Mononuclear cell (primary cell): ENCODE measurements at regions not wholly inside any gene's neighbourhood (a gene's known extent, or its start where the extent isn't known, plus 50 kb on each side); places are given as distances from the start of the nearest gene placed in this dataset.
"Not testable (repeated sequence)": the region's sequence is repeated elsewhere in the genome, so short reads cannot be mapped to it uniquely, and the experiment has no call there.

ENCODE experiments used
- H3K27me3 ChIP-seq: 2 replicates; pipeline ENCODE4 v1.6.0; 2011; ENCODE audit warnings: low read length, control low read depth; ENCODE audit not compliant: insufficient read depth
- H3K4me1 ChIP-seq: 2 replicates; pipeline ENCODE4 v1.5.1; 2011; ENCODE audit warnings: mild to moderate bottlenecking, low read length, control low read depth; ENCODE audit not compliant: insufficient read depth
- H3K4me3 ChIP-seq: 2 replicates; pipeline ENCODE4 v1.5.1; 2011; ENCODE audit warnings: mild to moderate bottlenecking, low read length, moderate library complexity
- H3K9me3 ChIP-seq: 2 replicates; pipeline ENCODE4 v1.5.1; 2011; ENCODE audit warnings: low read depth, mild to moderate bottlenecking, control low read depth, low read length

DNA sequence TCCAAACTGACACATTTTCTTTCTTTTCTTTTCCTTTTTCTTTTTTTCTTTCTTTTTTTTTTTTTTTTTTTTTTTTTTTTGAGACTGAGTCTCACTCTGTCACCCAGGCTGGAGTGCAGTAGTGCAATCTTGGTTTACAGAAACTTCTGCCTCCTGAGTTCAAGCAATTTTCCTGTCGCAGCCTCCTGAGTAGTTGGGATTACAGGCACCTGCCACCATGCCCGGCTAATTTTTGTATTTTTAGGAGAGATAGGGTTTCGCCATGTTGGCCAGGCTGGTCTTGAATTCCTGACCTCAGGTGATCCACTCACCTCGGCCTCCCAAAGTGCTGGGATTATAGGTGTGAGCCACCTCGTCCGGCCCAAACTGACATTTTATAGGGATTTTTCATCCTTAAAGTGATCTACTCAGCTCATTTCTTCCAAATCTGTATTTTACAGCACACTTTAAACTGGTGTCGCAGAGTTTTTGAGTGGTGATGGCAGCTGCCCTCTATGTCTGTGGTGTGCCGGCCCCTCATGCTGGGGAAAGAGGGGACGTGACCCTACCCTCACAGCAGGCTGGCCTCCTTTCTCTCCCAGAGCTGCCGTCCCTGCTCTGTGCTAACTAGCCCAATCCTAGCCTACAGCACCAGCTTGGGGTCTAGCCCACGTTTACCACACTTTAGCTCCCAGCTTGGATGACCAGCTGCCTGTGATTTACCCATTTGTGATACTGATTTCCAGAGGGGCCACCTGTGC lies 211.9 kb upstream of the HAAO start:
- H3K4me3 ChIP-seq, H3K9me3 ChIP-seq, H3K27me3 ChIP-seq: not testable (repeated sequence)
- peaks cover 17% of the 10 kb centered on the region for H3K4me1 ChIP-seq

DNA sequence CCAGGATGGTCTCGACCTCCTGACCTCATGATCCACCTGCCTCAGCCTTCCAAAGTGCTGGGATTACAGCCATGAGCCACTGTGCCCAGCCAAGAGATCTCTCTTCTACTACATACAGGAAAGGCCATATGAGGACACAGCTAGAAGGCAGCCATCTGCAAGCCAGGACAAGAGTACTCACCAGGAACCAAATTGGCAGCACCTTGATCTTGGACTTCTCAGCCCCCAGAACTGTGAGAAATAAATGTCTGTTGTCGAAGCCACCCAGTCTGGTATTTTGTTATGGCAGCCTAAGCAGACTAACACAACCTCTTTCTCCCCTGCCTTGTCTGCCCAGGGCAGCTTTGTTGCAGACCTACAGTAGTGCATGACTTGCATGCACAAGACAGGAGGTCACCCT lies 211.3 kb upstream of the HAAO start:
- no peaks in the 10 kb centered on the region for H3K9me3 ChIP-seq
- H3K4me3 ChIP-seq: no peak overlapping the region
- peaks cover 17% of the 10 kb centered on the region for H3K4me1 ChIP-seq
- no peaks in the 10 kb centered on the region for H3K27me3 ChIP-seq

DNA sequence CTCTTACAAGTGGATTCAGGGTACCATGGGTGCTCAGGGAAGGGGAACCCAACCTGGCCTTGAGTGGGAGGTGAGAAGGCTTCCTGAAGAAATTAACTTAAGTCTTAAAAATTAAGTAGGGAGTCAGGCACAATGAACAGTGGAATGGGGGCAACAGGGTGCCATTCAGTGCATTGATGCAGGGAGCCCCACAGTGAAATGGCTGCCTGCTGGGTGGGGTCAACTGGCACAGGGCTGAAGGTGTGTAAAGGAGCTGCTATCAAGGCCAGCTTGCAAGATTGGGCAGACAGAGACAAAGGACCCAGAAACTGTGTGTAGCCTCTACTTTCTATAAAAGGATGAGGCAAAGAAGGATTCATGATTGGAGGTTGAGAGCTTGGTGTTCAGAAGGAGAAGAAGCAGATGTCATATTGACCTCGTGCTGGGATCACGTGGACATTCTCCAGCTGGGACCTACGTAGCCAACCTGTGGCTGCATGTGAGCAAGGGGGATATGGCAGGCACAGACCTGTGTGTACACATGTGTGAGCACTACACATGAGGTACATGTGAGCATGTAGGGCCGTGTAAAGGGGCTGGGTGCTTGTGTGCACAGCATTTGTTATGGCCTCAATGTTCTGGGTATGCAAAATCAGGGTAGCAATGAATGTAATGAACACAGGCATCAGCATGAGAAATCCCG lies 209.5 kb upstream of the HAAO start:
- no peak overlapping the region for H3K4me3 ChIP-seq
- no peaks in the 10 kb centered on the region for H3K9me3 ChIP-seq
- no peaks in the 10 kb centered on the region for H3K27me3 ChIP-seq
- peaks cover 17% of the 10 kb centered on the region for H3K4me1 ChIP-seq

DNA sequence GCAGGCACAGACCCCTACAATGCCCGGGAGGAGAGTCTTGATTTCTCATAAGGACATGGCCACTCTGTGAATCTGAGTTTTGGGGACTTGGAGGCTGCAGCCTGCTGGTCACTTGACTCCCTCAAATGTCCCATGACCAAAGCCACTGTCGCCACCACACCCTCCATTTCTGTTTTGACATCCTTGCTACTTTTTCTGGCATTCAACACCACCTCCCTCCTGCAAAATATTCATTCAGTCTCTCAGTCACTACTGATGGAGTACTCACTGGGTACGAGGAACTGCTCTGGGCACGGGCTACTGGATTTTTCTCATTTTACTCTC lies 208.6 kb upstream of the HAAO start:
- peaks cover 16% of the 10 kb centered on the region for H3K4me1 ChIP-seq
- no peak overlapping the region for H3K4me3 ChIP-seq
- H3K9me3 ChIP-seq: no peaks in the 10 kb centered on the region
- no peaks in the 10 kb centered on the region for H3K27me3 ChIP-seq

DNA sequence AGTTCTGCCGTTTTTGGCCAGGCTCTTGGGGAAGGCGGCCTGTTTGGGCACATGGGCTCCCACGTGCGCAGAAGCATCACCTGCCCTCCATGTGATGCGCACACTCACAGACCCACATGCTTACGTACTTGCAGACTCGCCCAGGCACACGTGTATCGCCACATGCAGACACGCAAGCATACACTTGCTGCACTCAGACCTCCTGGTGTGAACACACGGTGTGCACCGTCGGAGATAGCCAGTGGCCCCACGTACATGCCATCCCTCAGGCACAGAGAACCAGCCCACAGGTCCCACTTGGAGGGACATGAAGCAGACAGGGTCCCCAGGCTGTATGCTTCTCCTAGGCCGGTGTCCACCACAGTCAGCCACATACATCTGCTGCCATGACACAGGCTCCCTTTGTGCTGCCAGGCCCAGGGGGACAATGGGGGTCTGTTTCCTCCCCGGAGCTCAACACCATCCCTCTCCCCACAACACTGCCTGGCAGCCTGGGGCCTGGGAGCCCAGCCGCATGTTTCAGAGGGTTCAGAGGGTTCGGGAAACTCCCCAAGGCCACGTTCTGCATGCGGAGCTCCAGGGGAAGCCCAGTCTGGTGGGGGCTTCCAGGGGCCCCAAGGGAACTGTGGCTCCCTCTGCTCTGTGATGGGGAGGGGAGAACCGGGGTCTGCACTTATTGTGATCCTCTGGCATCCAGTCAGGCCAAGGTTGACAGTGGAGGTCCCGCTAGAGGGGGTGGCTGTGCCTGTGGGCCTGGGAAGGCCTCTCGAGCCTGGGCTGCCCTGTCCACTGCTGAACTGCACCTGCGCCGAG lies 208.1 kb upstream of the HAAO start:
- Histone ChIP-seq H3K27me3 (no peaks in the 10 kb centered on the region), H3K4me3 (no peak overlapping the region), H3K9me3 (no peaks in the 10 kb centered on the region), H3K4me1 (peaks cover 10% of the 10 kb centered on the region)

DNA sequence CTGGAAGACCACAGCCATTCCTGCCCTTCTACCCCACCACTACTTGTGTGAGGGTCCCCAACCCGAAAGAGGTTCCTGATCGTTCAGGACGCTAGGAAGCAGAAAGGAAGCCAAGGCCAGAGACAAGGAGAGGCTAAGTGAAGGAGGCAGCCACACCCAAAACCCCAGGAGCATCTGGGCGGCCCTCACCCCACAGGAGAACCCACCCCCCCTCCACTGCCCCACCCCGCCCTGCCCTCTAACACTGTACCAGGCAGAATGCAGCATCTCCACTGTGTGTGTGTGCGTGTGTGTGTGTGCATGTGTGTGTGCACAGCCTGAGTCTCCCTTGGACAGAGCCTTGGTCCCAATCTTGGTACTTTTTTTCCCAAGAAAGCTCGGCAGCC lies 207.5 kb upstream of the HAAO start:
- H3K4me3 ChIP-seq: no peak overlapping the region
- peaks cover 4% of the 10 kb centered on the region for H3K4me1 ChIP-seq
- no peaks in the 10 kb centered on the region for H3K27me3 ChIP-seq
- no peaks in the 10 kb centered on the region for H3K9me3 ChIP-seq

DNA sequence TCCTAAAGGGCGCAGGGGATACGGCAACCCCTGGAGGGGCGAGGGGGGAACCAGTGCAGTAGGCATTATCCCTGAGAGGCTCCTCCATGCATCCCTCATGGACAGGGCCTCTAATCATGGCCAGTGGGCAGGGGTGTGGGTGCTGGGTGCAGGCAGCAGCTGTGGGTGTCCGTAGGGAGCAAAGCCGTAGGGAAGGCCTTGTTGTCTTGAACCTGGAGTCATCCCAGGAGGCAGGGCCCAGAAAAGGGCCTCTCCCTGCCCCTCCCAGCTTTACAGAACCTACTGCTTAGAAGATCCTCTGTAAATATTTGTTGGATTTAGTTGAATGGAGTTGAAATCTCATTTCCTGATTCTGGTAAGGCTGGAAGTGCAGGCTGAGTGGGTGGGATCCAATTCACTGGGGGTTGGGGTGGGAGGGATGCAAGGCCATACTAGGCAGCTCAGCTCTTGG lies 207.0 kb upstream of the HAAO start:
- Histone ChIP-seq H3K4me3 (no peak overlapping the region), H3K27me3 (no peaks in the 10 kb centered on the region), H3K9me3 (no peaks in the 10 kb centered on the region), H3K4me1 (no peaks in the 10 kb centered on the region)

DNA sequence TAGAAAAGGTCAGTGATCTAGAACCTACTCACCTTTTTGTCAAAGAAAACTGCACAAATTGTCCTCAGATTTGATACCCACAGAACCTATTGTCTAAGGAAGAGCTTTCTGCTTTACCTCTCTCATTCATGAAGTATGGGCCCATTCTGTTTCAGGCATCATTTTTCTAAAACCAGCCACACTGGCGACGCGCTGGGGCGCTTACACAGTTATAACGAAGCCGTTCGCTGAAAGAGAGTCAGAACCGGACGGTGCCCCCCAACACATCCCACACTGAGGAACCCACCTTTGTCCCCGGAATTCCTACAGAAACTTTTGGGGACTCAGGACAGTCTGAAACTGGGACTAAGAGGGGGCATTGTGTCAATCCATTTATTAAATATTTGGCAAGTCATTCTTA lies 206.3 kb upstream of the HAAO start:
- Histone ChIP-seq H3K4me3 (no peak overlapping the region), H3K9me3 (no peaks in the 10 kb centered on the region), H3K4me1 (no peaks in the 10 kb centered on the region), H3K27me3 (no peaks in the 10 kb centered on the region)

DNA sequence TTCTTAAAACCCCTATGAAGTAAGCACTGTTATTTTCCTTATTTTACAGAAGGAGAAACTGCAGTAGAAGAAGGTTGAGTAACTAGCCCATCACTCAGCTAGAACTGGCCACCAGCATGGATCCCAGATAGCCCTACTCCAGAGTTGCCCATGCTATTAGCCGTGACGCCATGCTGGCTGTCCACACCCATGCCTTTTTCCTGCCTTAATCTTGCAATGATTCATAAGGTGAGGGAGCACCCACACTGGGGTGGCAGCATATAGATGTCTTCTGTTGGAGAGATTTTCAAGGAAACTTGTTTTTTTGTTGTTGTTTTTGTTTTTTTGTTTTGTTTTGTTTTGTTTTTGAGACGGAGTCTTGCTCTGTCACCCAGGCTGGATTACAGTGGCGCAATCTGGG lies 204.1 kb upstream of the HAAO start:
- Histone ChIP-seq H3K4me3 (no peak overlapping the region), H3K4me1 (no peaks in the 10 kb centered on the region), H3K9me3 (no peaks in the 10 kb centered on the region), H3K27me3 (no peaks in the 10 kb centered on the region)

DNA sequence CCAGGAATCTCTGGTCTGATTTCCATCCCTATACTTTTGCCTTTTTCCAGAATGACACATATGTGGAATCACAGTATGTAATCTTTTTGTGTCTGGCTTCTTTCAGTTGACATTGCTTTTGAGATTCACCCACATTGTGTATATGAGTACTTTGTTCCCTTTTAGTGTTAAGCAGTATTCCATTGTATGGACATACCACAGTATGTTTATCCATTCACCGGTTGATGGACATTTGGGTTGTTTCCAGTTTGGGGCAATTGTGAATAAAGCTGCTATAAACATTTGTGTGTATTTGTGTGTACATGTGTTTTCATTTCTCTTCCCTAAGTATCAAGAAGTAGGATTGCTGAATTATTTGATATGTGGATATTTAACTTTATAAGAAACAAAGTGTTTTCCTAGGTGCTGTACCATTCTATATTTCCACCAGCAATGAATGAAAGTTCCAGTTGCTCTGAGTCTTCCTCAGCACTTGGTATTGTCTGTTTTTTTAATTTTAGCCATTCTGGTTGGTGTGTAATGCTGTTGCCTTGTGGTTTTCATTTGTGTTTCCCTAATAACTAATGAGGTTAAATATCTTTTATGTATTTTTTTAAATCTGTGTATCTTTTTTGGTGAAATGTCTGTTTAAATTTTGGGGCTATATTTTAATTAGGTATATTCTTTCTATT lies 203.5 kb upstream of the HAAO start:
- Histone ChIP-seq H3K4me1 (no peaks in the 10 kb centered on the region), H3K4me3 (no peak overlapping the region), H3K9me3 (no peaks in the 10 kb centered on the region), H3K27me3 (no peaks in the 10 kb centered on the region)

DNA sequence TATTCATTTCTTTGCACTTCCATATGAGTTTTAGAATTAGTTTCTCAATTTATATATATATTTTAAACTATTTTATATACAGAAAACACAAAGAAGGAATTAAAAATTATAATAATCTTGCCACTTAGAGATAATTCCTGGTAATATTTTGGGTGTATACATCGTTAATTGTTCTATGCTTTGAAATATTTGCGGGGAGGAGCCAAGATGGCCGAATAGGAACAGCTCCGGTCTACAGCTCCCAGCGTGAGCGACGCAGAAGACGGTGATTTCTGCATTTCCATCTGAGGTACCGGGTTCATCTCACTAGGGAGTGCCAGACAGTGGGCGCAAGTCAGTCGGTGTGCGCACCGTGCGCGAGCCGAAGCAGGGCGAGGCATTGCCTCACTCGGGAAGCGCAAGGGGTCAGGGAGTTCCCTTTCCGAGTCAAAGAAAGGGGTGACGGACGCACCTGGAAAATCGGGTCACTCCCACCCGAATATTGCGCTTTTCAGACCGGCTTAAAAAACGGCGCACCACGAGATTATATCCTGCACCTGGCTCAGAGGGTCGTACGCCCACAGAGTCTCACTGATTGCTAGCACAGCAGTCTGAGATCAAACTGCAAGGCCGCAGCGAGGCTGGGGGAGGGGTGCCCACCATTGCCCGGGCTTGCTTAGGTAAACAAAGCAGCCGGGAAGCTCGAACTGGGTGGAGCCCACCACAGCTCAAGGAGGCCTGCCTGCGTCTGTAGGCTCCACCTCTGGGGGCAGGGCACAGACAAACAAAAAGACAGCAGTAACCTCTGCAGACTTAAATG lies 197.1 kb upstream of the HAAO start:
- H3K4me1 ChIP-seq, H3K9me3 ChIP-seq, H3K27me3 ChIP-seq, H3K4me3 ChIP-seq: not testable (repeated sequence)

DNA sequence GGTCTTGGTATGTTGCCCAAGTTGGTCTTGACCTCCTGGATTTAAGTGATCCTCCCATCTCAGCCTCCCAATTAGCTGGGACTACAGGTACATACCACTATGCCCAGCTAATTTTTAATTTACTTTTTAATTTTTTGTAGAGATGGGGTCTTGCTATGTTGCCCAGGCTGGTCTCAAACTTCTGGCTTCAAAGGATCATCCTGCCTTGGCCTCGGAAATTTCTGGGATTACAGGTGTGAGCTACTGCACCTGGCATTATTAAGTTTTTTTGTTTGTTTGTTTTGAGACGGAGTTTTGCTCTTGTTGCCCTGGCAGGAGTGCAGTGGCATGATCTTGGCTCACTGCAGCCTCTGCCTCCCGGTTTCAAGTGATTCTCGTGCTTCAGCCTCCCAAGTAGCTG lies 195.7 kb upstream of the HAAO start:
- not testable (repeated sequence) for H3K4me1 ChIP-seq, H3K27me3 ChIP-seq, H3K9me3 ChIP-seq, H3K4me3 ChIP-seq

DNA sequence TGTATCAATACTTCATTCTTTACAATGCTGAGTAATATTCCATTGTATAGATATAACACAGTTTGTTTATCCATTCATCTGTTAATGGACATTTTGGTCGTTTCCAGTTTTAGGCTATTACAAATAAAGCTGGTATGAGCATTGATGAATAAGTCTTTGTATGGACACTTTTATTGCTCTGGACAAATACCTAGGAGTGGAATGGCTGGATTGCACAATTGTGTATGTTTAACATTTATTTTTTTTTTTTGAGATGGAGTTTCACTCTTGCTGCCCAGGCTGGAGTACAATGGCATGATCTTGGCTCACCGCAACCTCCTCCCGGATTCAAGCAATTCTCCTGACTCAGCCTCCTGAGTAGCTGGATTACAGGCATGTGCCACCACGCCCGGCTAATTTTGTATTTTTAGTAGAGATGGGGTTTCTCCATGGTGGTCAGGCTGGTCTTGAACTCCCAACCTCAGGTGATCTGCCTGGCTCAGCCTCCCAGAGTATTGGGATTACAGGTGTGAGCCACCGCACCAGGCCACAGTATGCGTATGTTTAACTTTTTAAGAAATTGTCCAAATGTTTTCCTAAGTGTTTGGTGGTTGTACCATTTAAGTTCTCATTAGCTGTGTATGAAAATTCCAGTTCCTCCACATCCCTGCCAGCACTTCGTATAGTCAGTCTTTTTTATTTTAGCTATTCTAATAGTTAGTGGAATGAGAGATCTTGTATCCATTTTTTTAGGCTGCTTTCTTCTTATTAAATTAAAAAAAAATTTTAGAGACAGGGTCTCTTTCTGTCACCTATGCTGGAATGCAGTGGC lies 194.9 kb upstream of the HAAO start:
- Histone ChIP-seq H3K4me3 (no peak overlapping the region), H3K27me3 (no peaks in the 10 kb centered on the region), H3K4me1 (no peaks in the 10 kb centered on the region), H3K9me3 (no peaks in the 10 kb centered on the region)

DNA sequence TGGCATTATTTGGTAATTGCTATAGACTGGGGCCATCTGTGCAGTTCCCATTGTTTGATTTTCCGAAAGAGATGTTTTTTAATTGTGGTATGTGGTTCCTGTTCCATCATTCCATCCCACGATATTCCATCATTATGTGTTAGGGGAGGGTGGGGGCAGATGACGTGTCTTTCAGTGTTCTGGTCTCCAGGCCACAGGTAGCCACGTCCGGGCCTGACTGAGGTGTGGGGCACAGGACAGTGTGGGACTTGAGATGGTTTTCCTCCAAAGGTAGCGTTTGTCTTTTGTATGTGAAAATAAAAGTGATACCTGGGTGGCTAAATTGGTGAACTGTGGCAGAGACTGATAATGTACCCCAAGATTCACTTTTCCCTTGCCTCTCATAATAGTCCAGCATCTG lies 192.2 kb upstream of the HAAO start:
- Histone ChIP-seq H3K4me1 (no peaks in the 10 kb centered on the region), H3K4me3 (no peak overlapping the region), H3K9me3 (no peaks in the 10 kb centered on the region), H3K27me3 (no peaks in the 10 kb centered on the region)
